HEK293T (cell line): ENCODE measurements at regions not wholly inside any gene's neighbourhood (a gene's known extent, or its start where the extent isn't known, plus 50 kb on each side); places are given as distances from the start of the nearest gene placed in this dataset.

ENCODE experiments used
- CTCF ChIA-PET: fragments of 350-600 bp; formaldehyde crosslinking; extraction: SDS; loops from one replicate; lab custom pipeline; 2021; ENCODE audit warnings: antibody characterized with exemption, inconsistent platforms; lab: Yijun Ruan, JAX
- POLR2A ChIA-PET: fragments of 350-600 bp; formaldehyde crosslinking; extraction: SDS; loops from one replicate; lab custom pipeline; 2020; ENCODE audit warnings: antibody characterized with exemption, inconsistent platforms; lab: Yijun Ruan, JAX
- DNase-seq: peaks from one replicate; pipeline ENCODE4 v3.0.0; 2012; ENCODE audit warnings: mixed read lengths; ENCODE audit errors: extremely low spot score
- ARNT ChIP-seq: fragments of 450-650 bp; IDR thresholded peaks from 2 replicates; pipeline ENCODE4 v1.6.1; 2017; ENCODE audit warnings: mild to moderate bottlenecking
- BHLHE40 ChIP-seq: fragments of 450-650 bp; IDR thresholded peaks from 2 replicates; pipeline ENCODE4 v1.6.1; 2016; ENCODE audit warnings: mild to moderate bottlenecking, moderate library complexity, borderline replicate concordance
- CTBP1 ChIP-seq: fragments of 450-650 bp; IDR thresholded peaks from 2 replicates; pipeline ENCODE4 v1.6.1; 2016; ENCODE audit warnings: borderline replicate concordance
- ELF4 ChIP-seq: fragments of 450-650 bp; IDR thresholded peaks from 2 replicates; pipeline ENCODE4 v1.6.1; 2017; ENCODE audit warnings: antibody characterized with exemption
- FOXA1 ChIP-seq: fragments of 450-650 bp; IDR thresholded peaks from 2 replicates; pipeline ENCODE4 v1.6.1; 2016; ENCODE audit warnings: mild to moderate bottlenecking
- FOXK2 ChIP-seq: fragments of 450-650 bp; IDR thresholded peaks from 2 replicates; pipeline ENCODE4 v1.6.1; 2016; ENCODE audit warnings: mild to moderate bottlenecking
- FOXM1 ChIP-seq: fragments of 450-650 bp; IDR thresholded peaks from 2 replicates; pipeline ENCODE4 v1.6.1; 2017; ENCODE audit warnings: mild to moderate bottlenecking, borderline replicate concordance
- HDGF ChIP-seq: fragments of 450-650 bp; IDR thresholded peaks from 2 replicates; pipeline ENCODE4 v1.6.1; 2017; ENCODE audit warnings: antibody characterized with exemption, borderline replicate concordance
- L3MBTL2 ChIP-seq: fragments of 450-650 bp; conservative IDR thresholded peaks from 2 replicates; pipeline ENCODE4 v1.6.1; 2016; ENCODE audit warnings: mild to moderate bottlenecking
- LEF1 ChIP-seq: fragments of 450-650 bp; IDR thresholded peaks from 2 replicates; pipeline ENCODE4 v1.6.1; 2017; ENCODE audit warnings: mild to moderate bottlenecking, borderline replicate concordance
- NFRKB ChIP-seq: fragments of 450-650 bp; IDR thresholded peaks from 2 replicates; pipeline ENCODE4 v1.6.1; 2016; ENCODE audit warnings: mild to moderate bottlenecking, moderate library complexity
- PKNOX1 ChIP-seq: fragments of 450-650 bp; IDR thresholded peaks from 2 replicates; pipeline ENCODE4 v1.6.1; 2016
- SP1 ChIP-seq: fragments of 450-650 bp; IDR thresholded peaks from 2 replicates; pipeline ENCODE4 v1.6.1; 2017
- SUZ12 ChIP-seq: fragments of 450-650 bp; IDR thresholded peaks from 2 replicates; pipeline ENCODE4 v1.6.1; 2016; ENCODE audit warnings: mild to moderate bottlenecking
- TARDBP ChIP-seq: fragments of 450-650 bp; IDR thresholded peaks from 2 replicates; pipeline ENCODE4 v1.6.1; 2016
- ZNF384 ChIP-seq: fragments of 450-650 bp; IDR thresholded peaks from 2 replicates; pipeline ENCODE4 v1.6.1; 2016

GRCh38 chrX:9180623-9181022, 146.7 kb upstream of the FAM9B start:
- ChIA-PET POLR2A (no interaction called here), CTCF (interaction anchor here (0.5 kb wide), 1 partner anchor 8 kb away, joined by 3 read pairs; no protein-coding TSS in a partner anchor)
- no peak for DNase-seq
- no peak for TF ChIP-seq NFRKB

- DNase-seq, result no peak
- TF ChIP-seq FOXK2 (no peak), TARDBP (no peak), LEF1 (no peak), ELF4 (no peak), FOXM1 (no peak), HDGF (no peak), BHLHE40 (no peak), PKNOX1 (no peak), FOXA1 (no peak), ZNF384 (no peak), L3MBTL2 (no peak), CTBP1 (no peak), NFRKB (no peak), ARNT (no peak), SUZ12 (no peak), SP1 (no peak)
- POLR2A ChIA-PET, result no interaction called here
- CTCF ChIA-PET, result interaction anchor here (0.6 kb wide), 1 partner anchor 122 kb away, joined by 3 read pairs; no protein-coding TSS in a partner anchor
Observed at GRCh38 chrX:9182041-9182440, 148.1 kb upstream of the FAM9B start.

- CTCF ChIA-PET, result no interaction called here
- DNase-seq, result no peak
- POLR2A ChIA-PET, result no interaction called here
- TF ChIP-seq L3MBTL2 (no peak), ARNT (no peak), TARDBP (no peak), PKNOX1 (no peak), BHLHE40 (no peak)
Observed at GRCh38 chrX:9183481-9183880, 149.6 kb upstream of the FAM9B start.

GRCh38 chrX:9184211-9184610, 150.3 kb upstream of the FAM9B start:
- CTCF ChIA-PET, result no interaction called here
- no peak for DNase-seq
- TF ChIP-seq HDGF (no peak), ZNF384 (no peak), PKNOX1 (no peak), SUZ12 (no peak), BHLHE40 (no peak), FOXK2 (no peak), NFRKB (no peak)
- POLR2A ChIA-PET, result no interaction called here

- POLR2A ChIA-PET, result no interaction called here
- no peak for DNase-seq
- CTCF ChIA-PET, result no interaction called here
- TF ChIP-seq ZNF384 (no peak), ELF4 (no peak), PKNOX1 (no peak), FOXK2 (no peak), NFRKB (no peak), TARDBP (no peak), BHLHE40 (no peak), L3MBTL2 (no peak), FOXA1 (no peak)
Observed at GRCh38 chrX:9188117-9188516, 154.2 kb upstream of the FAM9B start.

- no peak for DNase-seq
- TF ChIP-seq BHLHE40 (no peak), ZNF384 (no peak), FOXA1 (no peak), LEF1 (no peak), ARNT (no peak), ELF4 (no peak), CTBP1 (no peak), PKNOX1 (no peak), FOXM1 (no peak), TARDBP (no peak)
- POLR2A ChIA-PET, result no interaction called here
- CTCF ChIA-PET, result interaction anchor here (0.7 kb wide), 1 partner anchor 8 kb away, joined by 3 read pairs; no protein-coding TSS in a partner anchor
Observed at GRCh38 chrX:9189286-9189685, 155.4 kb upstream of the FAM9B start.
